Erythroblast (primary cell): ENCODE measurements at regions not wholly inside any gene's neighbourhood (a gene's known extent, or its start where the extent isn't known, plus 50 kb on each side); places are given as distances from the start of the nearest gene placed in this dataset.

Experiments
- GATA1 ChIP-seq: IDR thresholded peaks from 2 replicates; pipeline ENCODE4 v1.6.1; 2011; ENCODE audit warnings: low read depth, mild to moderate bottlenecking, control low read depth, low read length, moderate library complexity
- POLR2A ChIP-seq: IDR thresholded peaks from 2 replicates; pipeline ENCODE4 v1.6.1; 2011; ENCODE audit warnings: mild to moderate bottlenecking, low read length

GRCh38 chr2:21763501-21763900 lies 639.7 kb downstream of the TDRD15 start:
- TF ChIP-seq POLR2A (no peak), GATA1 (no peak)
